Muscle of arm (tissue), 1 donor: ENCODE measurements at regions not wholly inside any gene's neighbourhood (a gene's known extent, or its start where the extent isn't known, plus 50 kb on each side); places are given as distances from the start of the nearest gene placed in this dataset.
A peak's percentile ranks its signal among the peaks of the same experiment; 100 is the strongest.
"Not testable (repeated sequence)": the region's sequence is repeated elsewhere in the genome, so short reads cannot be mapped to it uniquely, and the experiment has no call there.

Experiments used
- DNase-seq: peaks from one replicate; pipeline ENCODE4 v3.0.0-alpha.2; 2013

DNA sequence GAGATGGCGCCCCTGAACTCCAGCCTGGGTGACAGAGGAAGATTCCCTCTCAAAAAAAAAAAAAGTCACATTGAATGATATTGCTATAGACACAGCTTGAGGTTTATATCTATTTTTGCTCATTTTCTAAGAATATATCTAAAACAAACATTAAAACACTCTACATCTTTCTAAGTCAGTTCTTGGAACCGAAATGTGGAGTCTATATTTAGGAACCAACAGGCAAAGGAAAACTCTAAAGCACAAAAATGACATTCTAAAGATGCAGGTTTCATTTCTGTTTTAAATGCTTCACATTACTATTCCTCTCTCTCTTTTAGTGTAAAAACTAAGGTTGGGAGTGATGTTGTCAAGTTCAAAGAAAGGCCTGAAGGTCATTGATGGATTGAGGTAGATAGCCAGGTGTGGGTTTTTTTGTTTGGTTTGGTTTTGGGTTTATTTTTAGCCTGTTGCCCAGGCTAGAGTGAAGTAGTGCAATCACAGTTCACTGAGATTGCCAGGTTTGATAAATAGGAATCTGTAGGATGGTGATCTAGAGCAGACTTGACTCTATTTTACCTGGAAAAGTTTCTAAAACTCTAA lies 194.0 kb upstream of the RBBP8 start:
- no peak for DNase-seq

DNA sequence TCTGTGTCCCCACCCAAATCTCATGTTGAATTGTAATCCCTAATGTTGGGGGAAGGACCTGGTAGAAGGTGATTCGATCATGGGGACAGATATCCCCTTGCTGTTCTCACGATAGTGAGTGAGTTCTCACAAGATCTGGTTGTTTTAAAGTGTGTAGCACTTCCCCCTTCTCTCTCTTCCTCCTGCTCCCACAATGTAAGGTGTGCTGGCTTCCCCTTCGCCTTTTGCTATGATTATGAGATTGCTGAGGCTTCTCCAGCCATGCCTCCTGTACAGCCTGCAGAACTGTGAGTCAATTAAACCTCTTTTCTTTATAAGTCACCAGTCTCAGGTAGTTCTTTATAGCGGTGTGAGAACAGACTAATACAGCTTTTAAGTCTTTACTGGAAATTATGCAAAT lies 193.3 kb upstream of the RBBP8 start:
- DNase-seq = no peak

DNA sequence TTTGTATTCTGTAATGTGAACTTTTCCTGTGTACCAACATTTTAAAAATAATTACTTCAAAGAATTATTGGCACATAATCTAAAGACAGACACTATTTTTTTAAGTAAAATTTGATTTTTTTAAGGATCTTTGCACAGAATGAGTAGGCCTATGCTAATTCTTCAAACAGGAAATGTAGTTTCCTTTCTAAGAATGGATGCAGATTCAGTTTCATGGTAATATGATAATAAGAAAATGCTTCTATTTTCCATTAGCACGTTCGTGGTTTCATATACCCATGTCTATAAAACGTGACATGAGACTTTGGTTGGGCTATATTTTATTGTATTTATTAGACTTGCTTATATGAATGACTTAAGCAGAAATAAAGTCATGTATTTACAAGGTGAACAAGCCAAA lies 191.8 kb upstream of the RBBP8 start:
- DNase-seq = no peak

DNA sequence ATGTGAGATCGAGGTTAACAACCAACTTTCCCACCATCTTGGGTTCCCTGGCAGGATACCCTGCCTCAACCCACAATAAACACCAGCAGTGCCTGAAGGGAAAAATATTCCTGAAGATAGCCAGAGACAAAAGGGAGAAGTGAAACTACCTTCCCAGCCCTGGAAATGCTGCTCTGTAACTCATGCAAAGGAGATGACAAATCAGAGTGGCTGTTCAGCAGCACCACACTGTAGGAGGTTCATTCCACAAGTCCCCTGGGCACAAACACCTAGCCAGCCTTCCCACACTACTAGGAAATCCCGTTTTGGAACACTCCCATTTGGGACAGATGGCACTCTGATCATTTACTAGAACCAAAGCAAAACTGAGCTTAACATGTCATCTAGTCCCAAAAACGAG lies 190.7 kb upstream of the RBBP8 start:
- no peak for DNase-seq

DNA sequence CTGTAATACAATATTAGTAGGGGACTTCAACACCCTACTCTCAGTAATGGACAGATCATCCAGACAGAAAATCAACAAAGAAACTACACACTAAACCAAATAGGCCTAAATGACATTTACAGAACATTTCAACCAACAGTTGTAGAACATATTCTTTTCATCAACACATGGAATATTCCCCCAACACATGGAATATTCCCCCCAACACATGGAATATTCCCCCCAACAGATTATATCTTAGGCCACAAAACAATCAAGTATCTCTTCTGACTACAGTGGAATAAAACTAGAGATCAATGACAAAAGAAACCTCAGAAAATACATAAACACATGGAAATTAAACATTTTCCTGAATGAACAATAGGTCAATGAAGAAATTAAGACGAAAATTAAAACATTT lies 187.2 kb upstream of the RBBP8 start:
- no peak for DNase-seq

DNA sequence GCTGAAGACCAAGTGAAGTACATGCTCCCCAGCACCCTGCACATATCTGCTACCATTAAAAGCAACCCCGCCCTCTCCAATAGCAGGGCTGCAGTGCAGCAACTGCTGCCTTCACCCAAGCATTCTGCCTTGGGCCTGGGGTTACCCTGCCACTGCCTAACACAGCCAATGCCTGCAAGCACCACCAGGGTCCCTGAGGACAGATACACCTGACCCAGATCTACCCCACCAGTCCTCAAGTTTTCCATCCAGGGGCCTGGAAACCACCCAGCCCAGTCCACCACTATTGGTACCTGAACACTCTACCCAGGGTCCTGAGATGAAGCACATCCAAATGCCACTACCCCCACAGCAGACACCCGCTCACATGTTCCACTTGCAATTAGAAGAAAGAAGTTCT lies 181.1 kb upstream of the RBBP8 start:
- DNase-seq = no peak

DNA sequence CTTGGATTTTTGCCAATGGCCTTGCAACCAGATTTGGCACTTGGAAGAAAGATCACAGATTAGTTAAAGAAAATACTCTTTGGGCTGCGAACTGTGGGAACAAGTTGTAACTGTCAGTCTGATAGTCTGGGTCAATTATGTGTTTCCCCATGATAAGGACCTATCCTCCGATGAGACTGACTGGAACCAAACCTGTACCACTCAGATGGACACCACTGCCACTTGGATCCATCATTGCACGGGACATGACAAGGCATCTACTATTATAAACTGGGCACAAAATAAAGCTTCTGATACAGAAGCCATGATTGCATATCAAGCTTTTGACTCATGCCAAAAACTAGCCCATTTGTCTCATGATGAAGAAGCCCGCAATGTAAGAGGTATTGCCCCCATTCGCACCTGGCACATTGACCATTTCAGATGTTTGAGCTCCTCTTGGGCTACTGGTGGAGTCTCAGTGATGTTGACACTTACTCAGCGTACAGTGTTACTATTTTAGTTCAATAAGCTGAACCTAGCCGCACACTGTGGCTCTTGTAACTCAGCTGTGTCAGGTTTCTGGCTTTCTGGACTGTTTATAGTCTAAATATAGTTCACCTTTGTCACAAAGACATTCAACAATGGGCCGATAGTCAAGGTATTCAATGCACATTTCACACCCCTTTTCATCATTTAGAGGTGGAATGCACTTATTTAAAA lies 179.8 kb upstream of the RBBP8 start:
- DNase-seq = no peak

DNA sequence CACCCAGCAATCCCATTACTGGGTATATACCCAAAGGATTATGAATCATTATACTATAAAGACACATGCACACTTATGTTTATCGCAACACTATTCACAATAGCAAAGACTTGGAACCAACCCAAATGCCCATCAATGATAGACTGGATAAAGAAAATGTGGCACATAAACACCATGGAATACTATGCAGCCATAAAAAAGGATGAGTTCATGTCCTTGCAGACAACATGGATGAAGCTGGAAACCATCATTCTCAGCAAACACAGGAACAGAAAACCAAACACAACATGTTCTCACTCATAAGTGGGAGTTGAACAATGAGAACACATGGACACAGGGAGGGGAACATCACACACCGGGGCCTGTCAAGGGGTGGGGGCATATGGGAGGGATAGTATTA lies 169.1 kb upstream of the RBBP8 start:
- not testable (repeated sequence) for DNase-seq

DNA sequence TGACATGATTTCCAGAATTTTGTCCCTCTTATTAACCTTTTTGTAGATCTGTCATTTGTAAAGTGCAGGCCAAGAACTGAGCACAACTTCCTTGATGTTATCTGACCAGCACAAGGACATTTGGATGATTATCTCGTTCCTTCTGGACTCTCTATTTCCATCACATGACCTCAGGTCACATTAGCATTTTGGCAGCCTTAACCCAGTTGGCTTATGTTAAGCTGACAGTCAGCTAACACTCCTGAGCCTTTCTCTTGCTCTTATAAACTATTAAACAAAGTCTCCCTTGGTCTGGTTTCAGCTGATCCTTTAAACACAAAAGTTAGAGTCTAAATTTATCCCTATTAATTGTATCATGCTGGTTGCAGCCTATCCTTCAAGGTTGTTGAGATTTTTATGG lies 167.2 kb upstream of the RBBP8 start:
- peak; percentile 16 for DNase-seq

DNA sequence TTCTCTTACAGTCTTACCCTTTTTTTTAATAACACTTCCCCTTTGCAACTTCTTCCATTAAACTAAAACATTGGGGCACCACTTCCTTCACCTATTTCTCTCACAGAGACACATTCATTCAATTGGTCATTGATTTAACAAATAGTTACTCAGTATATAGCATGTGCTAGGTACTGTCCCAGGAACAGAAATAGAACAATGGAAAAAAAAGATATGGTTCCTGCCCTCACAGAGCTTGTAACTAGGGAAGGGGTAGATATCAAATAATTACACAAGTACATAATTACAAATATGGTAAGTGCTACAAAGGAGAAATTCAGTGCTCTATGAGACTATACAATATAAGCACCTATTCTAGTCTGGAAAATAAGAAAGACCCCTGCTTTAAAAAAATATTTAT lies 165.5 kb upstream of the RBBP8 start:
- no peak for DNase-seq

DNA sequence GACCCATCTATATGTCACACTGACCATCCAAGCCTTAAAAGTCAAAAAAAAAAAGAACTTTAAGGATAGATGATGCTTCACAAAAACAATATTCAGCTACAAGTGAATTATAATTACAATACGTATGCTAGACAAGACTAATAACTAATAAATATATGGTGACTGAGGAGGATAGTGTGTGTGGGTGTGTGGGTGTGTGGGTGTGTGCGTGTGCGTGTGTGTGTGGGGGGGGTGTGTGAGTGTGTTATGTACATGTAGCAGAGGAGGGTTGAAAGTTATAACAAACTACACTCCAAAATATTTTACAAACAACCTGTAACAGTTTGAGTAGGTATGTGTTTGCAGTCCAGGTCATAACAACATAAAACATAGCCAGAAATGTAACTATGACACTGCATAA lies 159.2 kb upstream of the RBBP8 start:
- DNase-seq = no peak

DNA sequence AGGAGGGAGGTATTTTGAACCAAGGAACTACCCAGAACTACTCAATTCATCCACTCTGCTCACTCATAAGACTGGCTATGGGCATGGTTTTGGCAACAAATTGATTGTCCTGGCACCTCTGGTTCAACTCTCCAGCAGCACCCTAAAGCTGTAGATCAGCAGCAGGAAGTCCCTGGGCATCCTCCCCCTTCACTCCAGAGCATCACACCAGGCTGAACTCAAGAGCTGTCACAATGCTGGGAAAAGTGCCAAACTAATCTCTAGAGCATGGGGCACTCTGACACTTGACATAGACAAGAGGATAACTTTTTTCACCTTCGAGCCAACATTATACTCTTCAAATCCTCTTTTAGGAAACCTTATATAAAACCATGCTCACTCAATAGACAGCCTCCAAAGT lies 154.1 kb upstream of the RBBP8 start:
- DNase-seq = no peak

DNA sequence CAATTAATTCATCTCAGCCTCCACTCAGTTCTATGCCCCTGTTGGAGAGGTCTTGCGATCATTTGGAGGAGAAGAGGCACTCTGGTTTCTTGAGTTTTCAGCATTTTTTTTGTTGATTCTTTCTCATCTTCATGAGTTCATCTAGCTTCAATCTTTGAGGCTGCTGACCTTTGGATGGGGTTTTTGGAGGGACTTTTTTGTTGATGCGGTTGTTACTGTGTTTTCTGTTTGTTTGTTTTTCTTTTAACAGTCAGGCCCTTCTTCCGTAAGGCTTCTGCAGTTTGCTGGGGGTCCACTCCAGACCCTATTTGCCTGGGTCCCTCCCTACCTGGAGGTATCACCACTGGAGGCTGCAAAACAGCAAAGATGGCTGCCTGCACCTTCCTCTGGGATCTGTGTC lies 149.9 kb upstream of the RBBP8 start:
- DNase-seq = no peak

DNA sequence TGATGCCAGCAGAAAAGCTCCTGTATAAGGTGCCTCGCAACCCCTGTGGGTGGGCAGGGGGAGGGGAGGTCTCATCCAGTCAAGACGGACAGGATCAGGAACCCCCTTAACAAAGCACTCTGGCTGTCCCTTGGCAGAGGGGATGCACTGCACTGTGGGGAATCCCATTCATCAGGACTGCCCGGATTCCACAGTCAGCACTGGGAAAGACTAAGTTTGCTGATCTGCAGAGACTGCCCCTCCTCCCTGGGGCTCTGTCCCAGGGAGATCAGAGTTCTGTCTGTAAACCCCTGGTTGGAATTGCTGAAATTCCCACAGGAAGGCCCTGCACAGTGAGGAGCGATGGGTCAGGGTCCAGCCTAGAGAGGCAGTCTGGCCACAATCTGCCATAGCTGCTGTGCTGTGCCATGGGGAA lies 149.5 kb upstream of the RBBP8 start:
- DNase-seq = no peak

DNA sequence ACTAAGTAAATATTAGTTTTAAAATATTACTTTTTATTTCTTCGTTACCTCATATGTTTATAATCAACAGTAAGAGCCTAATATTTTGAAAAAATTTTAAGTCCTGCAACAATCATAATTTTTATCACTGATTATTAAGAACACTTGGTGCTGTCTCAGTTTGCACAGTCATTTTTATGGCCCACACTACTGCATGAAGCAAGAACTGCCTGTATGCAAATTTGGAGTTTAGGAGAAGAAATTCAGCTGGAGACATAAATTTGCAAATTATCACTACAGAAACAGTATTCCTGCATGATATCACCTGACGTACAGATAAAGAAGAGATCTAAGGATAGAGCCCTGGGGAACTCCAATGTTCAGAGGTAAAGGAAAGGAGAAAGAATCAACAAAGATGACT lies 144.1 kb upstream of the RBBP8 start:
- DNase-seq = no peak

DNA sequence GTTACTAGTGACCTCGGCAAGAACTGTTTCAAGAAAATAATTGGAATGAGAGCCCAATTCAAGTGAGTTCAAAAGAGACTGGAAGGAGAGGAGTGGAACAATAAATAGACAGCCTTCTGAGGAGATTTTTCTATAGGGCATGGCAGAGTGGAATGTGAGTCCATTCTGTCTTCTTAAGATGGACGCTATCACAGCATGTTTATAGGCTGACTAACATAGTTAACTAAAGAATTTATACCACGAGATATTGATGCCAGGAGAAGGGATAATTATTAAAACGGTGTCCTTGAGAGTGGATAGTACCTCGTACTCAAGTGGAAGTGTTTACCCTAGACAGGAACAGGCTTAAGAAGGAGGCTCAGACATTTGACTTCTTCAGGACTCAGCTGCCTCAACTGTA lies 143.5 kb upstream of the RBBP8 start:
- DNase-seq = no peak

DNA sequence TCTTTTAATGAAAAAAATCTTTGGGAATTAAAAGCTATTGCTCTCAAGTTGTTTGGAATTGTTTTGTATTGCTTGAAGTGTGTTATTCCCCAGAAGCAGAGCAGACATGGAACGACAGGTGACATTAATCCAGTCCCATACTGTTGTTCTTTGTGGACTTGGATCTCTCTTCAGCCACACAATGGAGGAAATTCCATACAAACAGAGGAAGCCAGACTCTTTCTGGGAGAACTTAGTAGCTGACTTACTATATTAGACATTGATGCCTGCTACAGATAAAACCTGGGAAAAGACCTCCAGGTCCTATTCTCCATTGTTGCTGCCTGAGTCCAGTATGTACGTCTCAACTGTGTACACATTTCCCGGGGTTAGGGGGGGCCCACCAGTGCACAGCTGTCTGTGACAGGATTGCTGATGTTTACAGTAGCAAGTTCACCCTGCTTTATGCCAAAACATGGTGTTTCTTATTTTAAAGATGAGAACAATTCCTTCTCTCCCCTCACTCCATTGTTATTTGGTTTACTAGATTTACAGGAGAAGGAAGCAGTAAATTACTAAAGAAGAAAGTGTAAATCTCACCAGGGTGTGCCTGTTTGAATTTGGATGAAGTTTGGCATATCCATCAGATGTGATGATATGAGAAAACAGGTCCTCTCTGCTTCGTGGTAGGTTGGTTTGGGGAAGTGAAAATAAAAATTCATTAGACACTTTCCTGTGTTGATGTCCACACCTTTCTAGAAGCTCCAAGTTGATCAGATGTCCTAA lies 142.4 kb upstream of the RBBP8 start:
- no peak for DNase-seq

DNA sequence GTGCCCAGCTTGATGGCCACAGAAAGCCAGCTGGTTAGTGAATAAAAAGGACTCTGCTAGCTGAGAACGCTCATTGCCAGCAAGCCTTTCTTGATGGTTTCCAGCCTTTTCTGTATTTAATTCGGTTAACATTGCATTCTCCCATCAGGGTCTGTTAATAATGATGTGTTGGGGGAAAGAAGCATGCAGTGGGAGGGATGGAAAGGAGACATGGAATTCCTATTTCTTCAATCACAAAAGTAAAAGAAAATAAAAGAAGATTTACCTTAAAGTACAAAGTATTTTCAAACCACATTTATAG lies 141.9 kb upstream of the RBBP8 start:
- no peak for DNase-seq

DNA sequence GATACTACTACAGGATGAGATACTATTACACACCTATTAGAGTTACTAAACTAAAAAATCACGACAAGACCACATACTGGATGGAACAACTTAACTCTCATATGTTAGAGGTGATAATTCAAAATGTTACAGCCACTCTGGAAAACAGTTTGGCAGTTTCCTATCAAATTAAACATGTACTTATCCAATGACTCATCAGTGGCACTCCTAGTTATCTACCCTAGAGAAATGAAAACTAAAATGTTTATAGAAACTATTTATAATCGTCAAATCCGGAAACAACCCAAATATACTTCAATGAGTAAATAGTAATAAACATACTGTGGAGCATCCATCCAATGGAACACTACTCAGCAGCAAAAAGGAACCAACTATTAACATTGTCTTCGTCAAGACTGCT lies 137.0 kb upstream of the RBBP8 start:
- DNase-seq = no peak

DNA sequence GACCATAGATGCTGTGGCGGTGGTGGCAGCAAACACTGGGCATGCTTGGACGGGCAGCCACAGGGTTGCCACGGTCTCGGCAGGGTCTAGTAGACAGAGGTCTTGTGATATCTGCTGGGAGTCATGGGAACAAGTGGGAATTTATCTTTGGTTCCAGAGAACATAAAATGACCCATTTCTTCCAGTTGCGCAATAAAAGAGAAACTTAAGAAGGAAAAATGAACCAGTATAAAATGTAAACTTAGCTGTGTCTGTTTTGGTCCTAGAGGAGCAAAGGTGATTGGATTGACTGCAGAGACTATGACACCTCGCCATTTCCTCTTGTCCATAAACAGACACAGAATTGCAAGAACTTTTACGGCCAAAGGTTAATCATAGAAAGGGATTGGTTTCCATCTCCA lies 132.6 kb upstream of the RBBP8 start:
- no peak for DNase-seq

DNA sequence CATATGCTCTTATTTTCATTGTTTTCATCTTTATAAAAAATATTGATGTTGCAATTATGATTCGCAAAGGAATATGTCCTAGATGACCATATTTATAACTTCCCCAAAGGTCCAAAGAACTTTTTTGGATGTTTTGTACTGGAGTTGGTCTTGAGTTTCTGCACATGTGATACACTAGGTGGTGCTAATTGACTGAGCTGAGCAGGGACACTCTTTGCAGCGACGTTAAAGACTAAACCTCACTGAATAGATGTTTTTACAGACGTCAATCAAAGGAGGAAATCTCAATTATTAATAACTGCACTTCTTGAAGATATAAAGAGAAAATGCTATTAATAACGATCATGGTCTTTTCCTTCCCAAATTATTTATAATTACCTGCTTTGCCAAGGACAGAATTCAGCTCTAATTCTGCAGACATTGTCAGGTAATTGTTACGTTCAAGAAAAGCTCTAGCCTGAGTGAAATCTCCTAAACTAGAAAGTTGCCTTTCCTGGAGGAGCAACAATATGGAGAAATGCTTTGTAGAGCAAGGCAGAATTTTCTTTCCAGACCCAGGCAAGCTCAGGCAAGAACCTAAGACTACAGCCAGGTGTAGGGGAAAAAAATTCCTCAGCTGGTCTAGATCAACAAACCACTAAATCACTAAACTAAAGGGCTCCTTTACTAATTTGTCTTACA lies 119.3 kb upstream of the RBBP8 start:
- peak; percentile 9 for DNase-seq

DNA sequence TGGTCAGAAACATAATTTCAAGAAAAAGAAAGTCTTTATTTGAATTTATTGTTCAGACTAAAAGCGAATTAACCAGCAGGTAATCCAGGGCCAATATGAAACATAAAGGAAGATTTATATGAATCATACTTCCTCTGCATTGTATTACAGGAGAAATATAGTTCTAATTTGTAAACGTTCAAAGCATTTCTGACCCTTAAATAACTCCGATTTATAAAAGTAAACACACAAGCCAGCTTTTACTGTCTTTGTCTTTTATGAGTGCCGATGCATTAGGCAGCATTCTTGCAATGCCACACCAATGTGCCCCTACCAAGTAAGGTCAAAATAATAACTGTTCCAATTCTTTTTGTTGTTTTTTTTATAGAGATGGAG lies 118.8 kb upstream of the RBBP8 start:
- DNase-seq = no peak
